ENCODE measurements at regions not wholly inside any gene's neighbourhood (a gene's known extent, or its start where the extent isn't known, plus 50 kb on each side); places are given as distances from the start of the nearest gene placed in this dataset.

- no peak overlapping the region for H3K27ac ChIP-seq (ENCODE audit: low read length)
- H3F3A ChIP-seq (ENCODE audit: insufficient read depth, low read length, poor library complexity, severe bottlenecking) = no peaks in the 10 kb centered on the region
- H3K4me2 ChIP-seq (ENCODE audit: low read length) = no peak overlapping the region
- no peak overlapping the region for H3K4me3 ChIP-seq (ENCODE audit: low read length)
- H2AFZ ChIP-seq (ENCODE audit: low read depth, low read length) = no peak overlapping the region
- no peaks in the 10 kb centered on the region for H3K9me2 ChIP-seq (ENCODE audit: insufficient read depth, low read length)
- no peak for TF ChIP-seq RAD21 (conservative IDR thresholded peaks at IDR 0.05)
- no peak for TF ChIP-seq POLR2AphosphoS5 (IDR thresholded peaks at IDR 0.05)
- TF ChIP-seq TAF1 (IDR thresholded peaks at IDR 0.05; ENCODE audit: low read depth) = no peak
- no peak for TF ChIP-seq CTCF (IDR thresholded peaks at IDR 0.05; ENCODE audit: poor library complexity, severe bottlenecking)
- no peak for TF ChIP-seq EZH2 (IDR thresholded peaks at IDR 0.05; ENCODE audit: borderline replicate concordance, insufficient read depth, low read length, poor library complexity, severe bottlenecking)
- TF ChIP-seq MXI1 (conservative IDR thresholded peaks at IDR 0.05; ENCODE audit: poor library complexity, severe bottlenecking) = no peak
- TF ChIP-seq SMC3 (conservative IDR thresholded peaks at IDR 0.05; ENCODE audit: poor library complexity) = no peak
- no peak for TF ChIP-seq EP300 (conservative IDR thresholded peaks at IDR 0.05; ENCODE audit: poor library complexity, severe bottlenecking)
- TF ChIP-seq, protein P1, sequence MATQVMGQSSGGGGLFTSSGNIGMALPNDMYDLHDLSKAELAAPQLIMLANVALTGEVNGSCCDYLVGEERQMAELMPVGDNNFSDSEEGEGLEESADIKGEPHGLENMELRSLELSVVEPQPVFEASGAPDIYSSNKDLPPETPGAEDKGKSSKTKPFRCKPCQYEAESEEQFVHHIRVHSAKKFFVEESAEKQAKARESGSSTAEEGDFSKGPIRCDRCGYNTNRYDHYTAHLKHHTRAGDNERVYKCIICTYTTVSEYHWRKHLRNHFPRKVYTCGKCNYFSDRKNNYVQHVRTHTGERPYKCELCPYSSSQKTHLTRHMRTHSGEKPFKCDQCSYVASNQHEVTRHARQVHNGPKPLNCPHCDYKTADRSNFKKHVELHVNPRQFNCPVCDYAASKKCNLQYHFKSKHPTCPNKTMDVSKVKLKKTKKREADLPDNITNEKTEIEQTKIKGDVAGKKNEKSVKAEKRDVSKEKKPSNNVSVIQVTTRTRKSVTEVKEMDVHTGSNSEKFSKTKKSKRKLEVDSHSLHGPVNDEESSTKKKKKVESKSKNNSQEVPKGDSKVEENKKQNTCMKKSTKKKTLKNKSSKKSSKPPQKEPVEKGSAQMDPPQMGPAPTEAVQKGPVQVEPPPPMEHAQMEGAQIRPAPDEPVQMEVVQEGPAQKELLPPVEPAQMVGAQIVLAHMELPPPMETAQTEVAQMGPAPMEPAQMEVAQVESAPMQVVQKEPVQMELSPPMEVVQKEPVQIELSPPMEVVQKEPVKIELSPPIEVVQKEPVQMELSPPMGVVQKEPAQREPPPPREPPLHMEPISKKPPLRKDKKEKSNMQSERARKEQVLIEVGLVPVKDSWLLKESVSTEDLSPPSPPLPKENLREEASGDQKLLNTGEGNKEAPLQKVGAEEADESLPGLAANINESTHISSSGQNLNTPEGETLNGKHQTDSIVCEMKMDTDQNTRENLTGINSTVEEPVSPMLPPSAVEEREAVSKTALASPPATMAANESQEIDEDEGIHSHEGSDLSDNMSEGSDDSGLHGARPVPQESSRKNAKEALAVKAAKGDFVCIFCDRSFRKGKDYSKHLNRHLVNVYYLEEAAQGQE (IDR thresholded peaks at IDR 0.05; ENCODE audit: borderline replicate concordance) = no peak
- no peaks in the 10 kb centered on the region for H3K27me3 ChIP-seq (ENCODE audit: insufficient read depth, low read depth, low read length)
- H3K36me3 ChIP-seq (ENCODE audit: insufficient read depth, low read length) = no peaks in the 10 kb centered on the region
- H4K20me1 ChIP-seq (ENCODE audit: insufficient read depth) = no peaks in the 10 kb centered on the region
- H3K9ac ChIP-seq (ENCODE audit: low read length) = no peak overlapping the region
- no peaks in the 10 kb centered on the region for H3K79me2 ChIP-seq (replicated peaks; ENCODE audit: insufficient read depth, low read length)
- H3K9me3 ChIP-seq (ENCODE audit: low read length) = no peaks in the 10 kb centered on the region
Observed at GRCh38 chr16:72285728-72286127, 113.8 kb upstream of the PMFBP1 start.

DNA sequence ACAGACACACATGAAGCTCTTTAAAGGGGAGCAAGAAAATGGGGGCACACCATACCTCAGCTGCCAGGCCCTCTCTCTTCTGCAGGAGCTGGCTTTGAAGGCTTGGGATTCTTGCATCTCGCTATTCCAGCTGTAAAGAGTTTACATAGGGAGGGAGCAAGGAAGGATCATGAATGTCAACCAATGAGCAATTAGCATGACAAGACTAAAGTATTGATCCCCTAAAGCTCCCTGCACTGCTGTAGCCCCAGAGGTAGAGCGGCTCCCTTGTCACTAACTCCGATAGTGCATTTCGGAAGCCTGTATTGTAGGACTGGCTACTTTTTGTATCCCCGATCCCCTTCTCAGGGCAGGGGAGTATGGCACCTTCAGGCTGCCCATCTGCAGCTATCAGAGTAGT, 113.4 kb upstream of the PMFBP1 start:
- H3F3A ChIP-seq (ENCODE audit: insufficient read depth, low read length, poor library complexity, severe bottlenecking) = no peaks in the 10 kb centered on the region
- H3K27me3 ChIP-seq (ENCODE audit: insufficient read depth, low read depth, low read length) = no peaks in the 10 kb centered on the region
- H4K20me1 ChIP-seq (ENCODE audit: insufficient read depth) = no peaks in the 10 kb centered on the region
- no peak overlapping the region for H3K4me2 ChIP-seq (ENCODE audit: low read length)
- no peaks in the 10 kb centered on the region for H3K9me2 ChIP-seq (ENCODE audit: insufficient read depth, low read length)
- no peak overlapping the region for H2AFZ ChIP-seq (ENCODE audit: low read depth, low read length)
- TF ChIP-seq CTCF (IDR thresholded peaks at IDR 0.05; ENCODE audit: poor library complexity, severe bottlenecking) (no peak), EP300 (conservative IDR thresholded peaks at IDR 0.05; ENCODE audit: poor library complexity, severe bottlenecking) (no peak)
- TF ChIP-seq, protein P1 (IDR thresholded peaks at IDR 0.05; ENCODE audit: borderline replicate concordance) = no peak
- H3K4me3 ChIP-seq (ENCODE audit: low read length) = no peak overlapping the region
- no peaks in the 10 kb centered on the region for H3K79me2 ChIP-seq (replicated peaks; ENCODE audit: insufficient read depth, low read length)
- H3K36me3 ChIP-seq (ENCODE audit: insufficient read depth, low read length) = no peaks in the 10 kb centered on the region
- no peak overlapping the region for H3K27ac ChIP-seq (ENCODE audit: low read length)
- no peak overlapping the region for H3K9ac ChIP-seq (ENCODE audit: low read length)
- H3K9me3 ChIP-seq (ENCODE audit: low read length) = no peaks in the 10 kb centered on the region
